ENCODE measurements at regions not wholly inside any gene's neighbourhood (a gene's known extent, or its start where the extent isn't known, plus 50 kb on each side); places are given as distances from the start of the nearest gene placed in this dataset.

GRCh38 chr2:144890828-144891227, 370.9 kb upstream of the ZEB2 start:
- Mint-ChIP-seq H3K4me3 (no peak overlapping the region), H3K27me3 (peaks cover 5% of the 10 kb centered on the region), H3K27ac (no peak overlapping the region), H3K36me3 (no peaks in the 10 kb centered on the region), H3K4me1 (no peaks in the 10 kb centered on the region), H3K9me3 (no peaks in the 10 kb centered on the region)
- POLR2A ChIA-PET: no interaction called here
- DNase-seq: no peak
- ATAC-seq (ENCODE audit: low read depth): no peak

DNA sequence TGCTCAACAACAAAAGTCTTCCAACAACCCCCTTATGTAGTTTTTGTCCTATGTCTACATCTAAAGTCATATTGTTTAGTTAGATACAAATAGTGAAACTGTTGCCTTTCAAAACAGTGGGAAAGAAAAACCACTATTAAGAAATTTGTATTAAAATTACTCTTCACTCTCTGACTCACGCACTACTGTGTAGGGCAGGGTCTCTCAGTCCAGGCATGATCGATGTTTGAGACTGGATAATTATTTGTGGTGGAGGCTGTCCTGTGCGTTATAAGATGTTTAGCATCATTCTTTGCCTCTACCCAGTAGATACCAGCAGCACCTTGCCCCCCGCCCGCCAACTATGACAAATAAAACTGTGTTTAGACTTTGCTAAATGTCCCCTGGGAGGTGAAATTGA, 369.4 kb upstream of the ZEB2 start:
- Mint-ChIP-seq H3K27ac (no peak overlapping the region), H3K9me3 (no peaks in the 10 kb centered on the region), H3K27me3 (peaks cover 5% of the 10 kb centered on the region), H3K4me1 (no peaks in the 10 kb centered on the region), H3K36me3 (no peaks in the 10 kb centered on the region), H3K4me3 (no peak overlapping the region)
- POLR2A ChIA-PET: no interaction called here
- ATAC-seq (ENCODE audit: low read depth) (no peak), DNase-seq (no peak)

GRCh38 chr2:144886862-144887261, 366.9 kb upstream of the ZEB2 start:
- Mint-ChIP-seq H3K27me3 (peaks cover 4% of the 10 kb centered on the region), H3K36me3 (no peaks in the 10 kb centered on the region), H3K4me3 (no peak overlapping the region), H3K4me1 (no peaks in the 10 kb centered on the region), H3K27ac (no peak overlapping the region), H3K9me3 (no peaks in the 10 kb centered on the region)
- POLR2A ChIA-PET: no interaction called here
- ATAC-seq (ENCODE audit: low read depth) (no peak), DNase-seq (no peak)

GRCh38 chr2:144877893-144878292, 358.0 kb upstream of the ZEB2 start:
- ATAC-seq (ENCODE audit: low read depth) (no peak), DNase-seq (no peak)
- POLR2A ChIA-PET: no interaction called here
- Mint-ChIP-seq H3K4me1 (no peaks in the 10 kb centered on the region), H3K27me3 (peaks cover 4% of the 10 kb centered on the region), H3K4me3 (no peak overlapping the region), H3K9me3 (no peaks in the 10 kb centered on the region), H3K36me3 (no peaks in the 10 kb centered on the region), H3K27ac (no peak overlapping the region)

- POLR2A ChIA-PET: no interaction called here
- DNase-seq (no peak), ATAC-seq (ENCODE audit: low read depth) (no peak)
- Mint-ChIP-seq H3K9me3 (no peaks in the 10 kb centered on the region), H3K4me3 (no peak overlapping the region), H3K27ac (no peak overlapping the region), H3K4me1 (no peaks in the 10 kb centered on the region), H3K36me3 (no peaks in the 10 kb centered on the region), H3K27me3 (peaks cover 4% of the 10 kb centered on the region)
These were observed 356.1 kb upstream of the ZEB2 start for GRCh38 chr2:144876013-144876412.

DNA sequence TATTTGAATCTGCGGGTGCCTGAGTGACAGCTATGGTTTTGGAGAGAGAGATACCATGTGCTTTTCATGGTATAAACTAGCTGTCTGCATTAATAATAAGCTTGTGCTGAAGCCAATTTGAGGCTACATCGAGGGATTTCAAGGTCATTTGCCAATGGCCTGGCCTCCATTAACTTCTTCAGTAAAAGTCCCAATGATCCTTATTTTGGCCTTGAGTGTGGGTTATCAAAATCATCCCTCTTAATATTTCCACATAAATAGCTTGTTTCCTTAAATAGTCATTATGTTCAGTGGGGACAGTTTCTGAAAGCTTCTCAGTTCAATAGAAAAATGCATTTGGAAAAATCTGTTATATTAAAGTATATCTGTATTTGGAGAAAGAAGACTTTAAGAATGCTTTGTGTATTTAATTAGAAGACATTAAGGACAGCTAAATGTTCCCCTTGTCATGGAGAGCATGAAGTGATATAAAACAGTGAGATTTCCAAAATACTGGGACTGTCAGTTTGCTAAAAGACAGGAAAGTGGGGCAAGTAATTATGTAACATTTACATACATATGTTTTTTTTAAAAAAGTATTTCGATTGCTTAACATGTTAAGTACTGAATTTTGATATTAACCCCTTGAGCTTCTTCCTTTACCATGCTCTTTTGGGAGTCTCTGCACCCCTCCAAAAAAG, 355.5 kb upstream of the ZEB2 start:
- Mint-ChIP-seq H3K9me3 (no peaks in the 10 kb centered on the region), H3K27ac (no peak overlapping the region), H3K4me3 (no peak overlapping the region), H3K36me3 (no peaks in the 10 kb centered on the region), H3K27me3 (peaks cover 4% of the 10 kb centered on the region), H3K4me1 (no peaks in the 10 kb centered on the region)
- no peak for ATAC-seq (ENCODE audit: low read depth)
- DNase-seq: no peak
- POLR2A ChIA-PET: no interaction called here

GRCh38 chr2:144865670-144866069, 345.8 kb upstream of the ZEB2 start:
- no peaks in the 10 kb centered on the region for H3K36me3 Mint-ChIP-seq
- H3K9me3 Mint-ChIP-seq: no peaks in the 10 kb centered on the region
- no peak overlapping the region for H3K4me3 Mint-ChIP-seq
- DNase-seq (no peak), ATAC-seq (ENCODE audit: low read depth) (no peak)
- no peak overlapping the region for H3K27ac Mint-ChIP-seq
- H3K4me1 Mint-ChIP-seq: no peaks in the 10 kb centered on the region
- H3K27me3 Mint-ChIP-seq: no peaks in the 10 kb centered on the region
- POLR2A ChIA-PET: no interaction called here

DNA sequence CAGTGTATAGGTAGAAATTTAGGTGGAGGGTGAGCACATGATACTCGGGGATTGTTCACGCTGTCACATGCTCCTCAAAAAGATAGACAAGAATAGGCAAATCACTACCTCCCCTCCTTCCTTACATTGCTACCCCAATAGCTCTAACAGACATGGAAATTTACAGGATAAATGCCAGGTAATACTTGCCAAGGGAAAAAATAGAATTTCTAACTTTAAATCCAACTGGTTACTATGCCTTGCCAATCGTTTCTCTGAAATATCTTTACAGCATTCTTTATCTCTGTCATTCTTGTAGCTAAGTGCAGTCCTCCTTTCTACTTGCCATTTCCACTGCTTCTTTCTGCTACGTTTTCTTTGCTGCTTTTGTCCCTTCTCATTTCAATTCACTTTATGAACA, 339.8 kb upstream of the ZEB2 start:
- no peaks in the 10 kb centered on the region for H3K4me1 Mint-ChIP-seq
- ATAC-seq (ENCODE audit: low read depth) (no peak), DNase-seq (no peak)
- POLR2A ChIA-PET: no interaction called here
- no peaks in the 10 kb centered on the region for H3K9me3 Mint-ChIP-seq
- no peak overlapping the region for H3K4me3 Mint-ChIP-seq
- H3K36me3 Mint-ChIP-seq: no peaks in the 10 kb centered on the region
- H3K27me3 Mint-ChIP-seq: no peaks in the 10 kb centered on the region
- no peak overlapping the region for H3K27ac Mint-ChIP-seq

DNA sequence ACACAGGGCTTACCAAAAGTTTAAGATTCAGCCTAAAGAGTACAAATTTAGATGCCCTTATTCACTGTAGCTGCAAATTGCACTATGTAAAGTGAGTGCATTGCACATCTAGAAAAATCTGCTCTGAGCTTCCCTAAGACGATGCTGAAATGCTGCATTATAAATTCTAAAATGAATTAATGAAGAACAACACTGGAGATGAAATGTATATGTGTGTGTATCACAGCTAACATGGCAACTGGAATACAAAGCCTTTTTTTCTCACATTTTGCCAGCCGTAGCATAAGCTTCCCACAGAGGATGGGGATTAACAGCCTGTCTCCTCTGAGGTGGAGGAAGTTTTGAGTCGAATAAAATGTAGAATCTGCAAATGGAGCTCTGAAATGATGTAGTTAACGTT, 338.3 kb upstream of the ZEB2 start:
- ATAC-seq (ENCODE audit: low read depth): no peak
- H3K9me3 Mint-ChIP-seq: no peaks in the 10 kb centered on the region
- no peaks in the 10 kb centered on the region for H3K36me3 Mint-ChIP-seq
- DNase-seq: no peak
- no peak overlapping the region for H3K4me3 Mint-ChIP-seq
- H3K4me1 Mint-ChIP-seq: no peaks in the 10 kb centered on the region
- no peak overlapping the region for H3K27ac Mint-ChIP-seq
- no peaks in the 10 kb centered on the region for H3K27me3 Mint-ChIP-seq
- POLR2A ChIA-PET: no interaction called here

DNA sequence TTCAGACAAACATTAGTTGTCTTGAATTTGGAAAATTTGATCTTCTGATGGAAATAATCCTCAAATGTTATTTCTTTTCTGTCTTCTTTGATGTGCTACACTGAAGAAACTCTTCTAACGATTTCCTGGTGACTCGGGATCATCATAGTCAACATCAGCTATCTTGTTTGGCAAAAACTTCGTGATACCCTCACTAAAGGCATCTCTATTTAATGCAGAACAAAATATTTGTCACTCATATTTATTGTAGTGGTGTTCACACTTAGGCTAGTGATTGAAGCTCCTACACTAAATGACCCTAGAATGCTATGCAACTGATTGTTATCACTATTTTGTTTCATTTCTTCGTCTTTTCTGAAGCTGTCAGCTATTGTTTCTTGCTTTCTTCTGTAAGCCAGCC, 334.7 kb upstream of the ZEB2 start:
- Mint-ChIP-seq H3K9me3 (no peaks in the 10 kb centered on the region), H3K27ac (no peak overlapping the region), H3K36me3 (no peaks in the 10 kb centered on the region), H3K27me3 (peaks cover 1% of the 10 kb centered on the region), H3K4me1 (no peaks in the 10 kb centered on the region), H3K4me3 (no peak overlapping the region)
- DNase-seq (no peak), ATAC-seq (ENCODE audit: low read depth) (no peak)
- POLR2A ChIA-PET: no interaction called here

DNA sequence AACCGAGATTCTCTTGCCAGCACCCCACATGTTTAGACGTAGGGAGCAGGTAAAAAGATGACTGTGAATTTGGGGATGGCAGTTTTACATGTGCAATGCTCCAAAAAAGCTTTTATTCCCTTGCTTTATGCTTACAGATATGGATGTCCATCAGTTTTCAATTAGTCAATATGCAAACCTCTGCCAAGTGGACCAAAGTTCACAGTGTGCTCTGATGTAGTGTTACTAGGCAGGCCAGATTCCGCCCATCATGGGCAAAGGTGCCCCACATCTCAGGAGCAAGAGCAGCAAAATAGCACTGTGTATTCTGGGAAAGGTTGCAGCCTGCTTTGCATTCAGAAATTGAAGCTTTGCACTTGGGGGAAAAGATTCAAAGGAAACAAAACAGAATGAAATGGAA, 329.7 kb upstream of the ZEB2 start:
- no peaks in the 10 kb centered on the region for H3K4me1 Mint-ChIP-seq
- peaks cover 2% of the 10 kb centered on the region for H3K9me3 Mint-ChIP-seq
- H3K27me3 Mint-ChIP-seq: peaks cover 2% of the 10 kb centered on the region
- POLR2A ChIA-PET: no interaction called here
- no peaks in the 10 kb centered on the region for H3K36me3 Mint-ChIP-seq
- DNase-seq (no peak), ATAC-seq (ENCODE audit: low read depth) (no peak)
- no peak overlapping the region for H3K4me3 Mint-ChIP-seq
- H3K27ac Mint-ChIP-seq: no peak overlapping the region

- no peaks in the 10 kb centered on the region for H3K4me1 Mint-ChIP-seq
- H3K4me3 Mint-ChIP-seq: no peak overlapping the region
- H3K27ac Mint-ChIP-seq: no peak overlapping the region
- DNase-seq: no peak
- peaks cover 2% of the 10 kb centered on the region for H3K27me3 Mint-ChIP-seq
- ATAC-seq (ENCODE audit: low read depth): no peak
- POLR2A ChIA-PET: no interaction called here
- H3K36me3 Mint-ChIP-seq: no peaks in the 10 kb centered on the region
- peaks cover 2% of the 10 kb centered on the region for H3K9me3 Mint-ChIP-seq
These were observed 328.5 kb upstream of the ZEB2 start for GRCh38 chr2:144848423-144848822.

DNA sequence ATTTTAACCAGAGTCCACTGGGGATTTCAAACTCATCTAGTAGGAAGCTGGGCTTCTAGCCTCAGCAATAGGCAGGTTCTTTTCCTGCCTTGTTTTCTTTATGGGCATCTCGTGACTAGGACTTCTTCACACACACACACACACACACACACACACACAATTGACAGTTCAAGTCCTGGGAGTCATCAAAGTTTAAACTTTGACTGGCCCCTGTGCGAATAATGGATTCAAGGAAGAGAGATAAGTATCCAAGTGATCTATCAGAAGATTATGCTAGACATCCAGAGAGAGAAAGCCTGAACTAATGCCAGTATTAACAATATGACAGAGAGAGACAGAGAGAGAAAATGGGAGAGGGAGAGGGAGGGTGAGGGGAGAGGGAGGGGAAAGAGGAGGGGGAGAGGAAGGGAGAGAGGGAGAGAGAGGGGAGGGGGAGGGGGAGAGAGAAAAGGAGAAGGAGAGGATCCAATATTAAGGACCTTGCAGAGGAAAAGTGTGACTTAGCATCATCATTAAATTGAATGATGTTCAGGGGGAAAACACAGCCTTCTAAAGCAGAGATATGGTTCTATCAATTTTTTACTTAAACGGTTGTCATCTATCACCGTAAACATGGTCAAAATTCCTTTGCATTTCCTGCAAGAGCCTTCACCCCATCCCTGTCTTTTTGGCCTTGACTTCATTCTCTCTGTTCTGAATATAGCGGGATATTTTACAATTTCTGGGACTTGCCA, 327.6 kb upstream of the ZEB2 start:
- H3K27me3 Mint-ChIP-seq: peaks cover 2% of the 10 kb centered on the region
- no peak overlapping the region for H3K4me3 Mint-ChIP-seq
- no peaks in the 10 kb centered on the region for H3K36me3 Mint-ChIP-seq
- H3K9me3 Mint-ChIP-seq: peaks cover 2% of the 10 kb centered on the region
- H3K4me1 Mint-ChIP-seq: no peaks in the 10 kb centered on the region
- ATAC-seq (ENCODE audit: low read depth) (no peak), DNase-seq (no peak)
- H3K27ac Mint-ChIP-seq: no peak overlapping the region
- POLR2A ChIA-PET: no interaction called here

DNA sequence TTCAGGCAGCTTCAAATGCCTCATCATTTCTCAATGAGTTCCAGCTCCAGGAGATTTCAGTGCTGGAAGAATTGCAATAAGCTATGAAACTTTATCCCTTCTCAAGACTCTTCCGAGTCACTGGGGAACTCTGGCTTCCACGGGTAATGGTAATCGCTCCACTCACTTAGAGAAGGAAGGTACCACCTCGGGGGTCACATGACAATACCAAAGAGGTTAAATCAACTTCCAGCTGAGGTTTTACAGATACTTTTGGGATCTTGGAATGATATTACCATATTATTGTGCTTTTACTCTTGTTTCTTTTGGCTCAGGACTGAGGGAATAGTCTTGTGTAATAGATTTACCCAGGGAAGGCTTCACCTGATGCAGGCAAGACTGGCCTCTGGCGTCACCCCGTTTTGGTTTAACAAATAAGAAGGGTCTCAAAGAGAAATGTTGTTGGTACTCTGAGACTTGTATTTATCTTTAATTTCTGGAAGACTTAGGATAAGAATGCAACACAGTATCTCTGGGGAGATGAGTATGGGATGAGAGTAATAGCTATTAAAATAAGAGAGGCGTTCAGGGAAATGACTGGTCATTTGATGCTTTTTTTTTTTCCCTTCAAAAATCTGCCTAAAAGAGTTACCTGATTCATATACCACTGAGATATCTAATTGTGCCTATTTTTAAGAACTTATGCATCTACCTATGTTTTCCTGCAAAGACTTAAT, 316.9 kb upstream of the ZEB2 start:
- no peak for ATAC-seq (ENCODE audit: low read depth)
- peaks cover 3% of the 10 kb centered on the region for H3K27me3 Mint-ChIP-seq
- POLR2A ChIA-PET: no interaction called here

More for the DNA sequence above, 316.9 kb upstream of the ZEB2 start:
- DNase-seq: no peak
- H3K4me3 Mint-ChIP-seq: no peak overlapping the region
- no peaks in the 10 kb centered on the region for H3K9me3 Mint-ChIP-seq
- no peak overlapping the region for H3K27ac Mint-ChIP-seq
- H3K4me1 Mint-ChIP-seq: no peaks in the 10 kb centered on the region
- no peaks in the 10 kb centered on the region for H3K36me3 Mint-ChIP-seq

Measured in activated naive CD8-positive, alpha-beta T cell treated with anti-CD3 and anti-CD28 coated beads, Interleukin-2, amount 10 ng/mL, durations not matched to agents 7 days and 5 days (primary cell).